ENCODE measurements at regions not wholly inside any gene's neighbourhood (a gene's known extent, or its start where the extent isn't known, plus 50 kb on each side); places are given as distances from the start of the nearest gene placed in this dataset.
"Not testable (repeated sequence)": the region's sequence is repeated elsewhere in the genome, so short reads cannot be mapped to it uniquely, and the experiment has no call there.

- DNase-seq (ENCODE audit: low read depth) = no peak
Observed at GRCh38 chr9:17846948-17847655, 268.2 kb downstream of the SH3GL2 start.

- DNase-seq (ENCODE audit: low read depth) = no peak
Observed at GRCh38 chr9:17847908-17848307, 269.0 kb downstream of the SH3GL2 start.

- no peak for DNase-seq (ENCODE audit: low read depth)
Observed at GRCh38 chr9:17852108-17852507, 273.2 kb downstream of the SH3GL2 start.

GRCh38 chr9:17854487-17854886 lies 275.6 kb downstream of the SH3GL2 start:
- DNase-seq (ENCODE audit: low read depth) = no peak

- no peak for DNase-seq (ENCODE audit: low read depth)
Observed at GRCh38 chr9:17856995-17857394, 278.1 kb downstream of the SH3GL2 start.

GRCh38 chr9:17859228-17859627 lies 280.4 kb downstream of the SH3GL2 start:
- no peak for DNase-seq (ENCODE audit: low read depth)

GRCh38 chr9:17859987-17860386 lies 281.1 kb downstream of the SH3GL2 start:
- no peak for DNase-seq (ENCODE audit: low read depth)

GRCh38 chr9:17862101-17862500 lies 283.2 kb downstream of the SH3GL2 start:
- DNase-seq (ENCODE audit: low read depth) = no peak

- DNase-seq (ENCODE audit: low read depth) = no peak
Observed at GRCh38 chr9:17862629-17863028, 283.8 kb downstream of the SH3GL2 start.

- DNase-seq (ENCODE audit: low read depth) = peak; percentile 51
Observed at GRCh38 chr9:17863213-17863883, 284.5 kb downstream of the SH3GL2 start.

- no peak for DNase-seq (ENCODE audit: low read depth)
Observed at GRCh38 chr9:17863924-17864323, 285.1 kb downstream of the SH3GL2 start.

GRCh38 chr9:17864951-17865350 lies 286.1 kb downstream of the SH3GL2 start:
- DNase-seq (ENCODE audit: low read depth) = no peak

- no peak for DNase-seq (ENCODE audit: low read depth)
Observed at GRCh38 chr9:17865881-17866280, 287.0 kb downstream of the SH3GL2 start.

GRCh38 chr9:17870722-17871121 lies 291.9 kb downstream of the SH3GL2 start:
- no peak for DNase-seq (ENCODE audit: low read depth)

GRCh38 chr9:17871213-17871890 lies 292.5 kb downstream of the SH3GL2 start:
- DNase-seq (ENCODE audit: low read depth) = no peak

GRCh38 chr9:17875886-17876285 lies 297.0 kb downstream of the SH3GL2 start:
- DNase-seq (ENCODE audit: low read depth) = no peak

- DNase-seq (ENCODE audit: low read depth) = no peak
Observed at GRCh38 chr9:17876687-17877086, 297.8 kb downstream of the SH3GL2 start.

- DNase-seq (ENCODE audit: low read depth) = no peak
Observed at GRCh38 chr9:17878810-17879370, 300.0 kb downstream of the SH3GL2 start.

- DNase-seq (ENCODE audit: low read depth) = no peak
Observed at GRCh38 chr9:17881371-17881770, 302.5 kb downstream of the SH3GL2 start.

- DNase-seq (ENCODE audit: low read depth) = no peak
Observed at GRCh38 chr9:17882688-17883594, 304.1 kb downstream of the SH3GL2 start.

GRCh38 chr9:17888066-17888465 lies 309.2 kb downstream of the SH3GL2 start:
- no peak for DNase-seq (ENCODE audit: low read depth)

- DNase-seq (ENCODE audit: low read depth) = not testable (repeated sequence)
Observed at GRCh38 chr9:17888964-17889363, 310.1 kb downstream of the SH3GL2 start.
